Neuronal stem cell (in vitro differentiated cells): ENCODE measurements at regions not wholly inside any gene's neighbourhood (a gene's known extent, or its start where the extent isn't known, plus 50 kb on each side); places are given as distances from the start of the nearest gene placed in this dataset.

Source experiments
- DNase-seq: peaks from one replicate; pipeline ENCODE4 v3.0.0-alpha.2; 2013; ENCODE audit warnings: low spot score
- H2AFZ ChIP-seq: one replicate; pipeline ENCODE4 v1.6.1; 2013; ENCODE audit warnings: mild to moderate bottlenecking, low read length, inconsistent platforms
- H2AK5ac ChIP-seq: 2 replicates; pipeline ENCODE4 v1.6.1; 2013; ENCODE audit warnings: low read depth, mild to moderate bottlenecking, inconsistent platforms, low read length, moderate library complexity, mixed read lengths
- H2BK120ac ChIP-seq: 2 replicates; pipeline ENCODE4 v1.6.1; 2013; ENCODE audit warnings: low read depth, mild to moderate bottlenecking, inconsistent platforms, low read length, moderate library complexity, mixed read lengths
- H2BK12ac ChIP-seq: one replicate; pipeline ENCODE4 v1.6.1; 2013; ENCODE audit warnings: low read length, inconsistent platforms
- H2BK15ac ChIP-seq: 2 replicates; pipeline ENCODE4 v1.6.1; 2013; ENCODE audit warnings: mild to moderate bottlenecking, low read length, inconsistent platforms, mixed read lengths
- H2BK5ac ChIP-seq: one replicate; pipeline ENCODE4 v1.6.1; 2013; ENCODE audit warnings: inconsistent platforms, mild to moderate bottlenecking, low read length, moderate library complexity
- H3K14ac ChIP-seq: one replicate; pipeline ENCODE4 v1.6.1; 2013; ENCODE audit warnings: low read length, inconsistent platforms
- H3K18ac ChIP-seq: 2 replicates; pipeline ENCODE4 v1.6.1; 2013; ENCODE audit warnings: low read length, inconsistent platforms
- H3K23ac ChIP-seq: 2 replicates; pipeline ENCODE4 v1.6.1; 2013; ENCODE audit warnings: low read depth, mild to moderate bottlenecking, mixed read lengths, low read length, inconsistent platforms; ENCODE audit not compliant: poor library complexity
- H3K27ac ChIP-seq: replicated peaks from 3 replicates; pipeline ENCODE4 v1.5.1; 2013; ENCODE audit warnings: low read length, inconsistent platforms
- H3K27me3 ChIP-seq, 3 experiments: 2 replicates each; pipeline ENCODE4 v1.6.1; 2013; ENCODE audit warnings: low read length in 3 of 3, mild to moderate bottlenecking in 2 of 3, inconsistent platforms in 1 of 3, low read depth in 1 of 3, mixed read lengths in 1 of 3, moderate library complexity in 1 of 3; ENCODE audit not compliant: control insufficient read depth in 3 of 3, insufficient read depth in 3 of 3
- H3K36me3 ChIP-seq, 2 donors: replicated peaks in 1 of 2; 2 replicates each; pipeline ENCODE4 v1.6.1; 2013; ENCODE audit warnings: low read length in 2 of 2; ENCODE audit not compliant: control insufficient read depth in 2 of 2, insufficient read depth in 2 of 2
- H3K4ac ChIP-seq: 2 replicates; pipeline ENCODE4 v1.6.1; 2013; ENCODE audit warnings: inconsistent platforms, mild to moderate bottlenecking, low read length, moderate library complexity
- H3K4me1 ChIP-seq, 2 donors: 1 replicate in 1 of 2; 2 replicates in 1 of 2; pipeline ENCODE4 v1.6.1; 2013; ENCODE audit warnings: low read length in 2 of 2, low read depth in 1 of 2; ENCODE audit not compliant: control insufficient read depth in 2 of 2, insufficient read depth in 1 of 2
- H3K4me2 ChIP-seq: one replicate; pipeline ENCODE4 v1.6.1; 2013; ENCODE audit warnings: mild to moderate bottlenecking, low read length, inconsistent platforms; ENCODE audit not compliant: insufficient read depth, poor library complexity, severe bottlenecking
- H3K4me3 ChIP-seq, 2 donors: 2 replicates each; pipeline ENCODE4 v1.5.1; 2013; ENCODE audit warnings: low read length in 2 of 2, mild to moderate bottlenecking in 2 of 2, inconsistent platforms in 1 of 2, moderate library complexity in 1 of 2
- H3K79me1 ChIP-seq: one replicate; pipeline ENCODE4 v1.6.1; 2013; ENCODE audit warnings: low read depth, mild to moderate bottlenecking, inconsistent platforms, low read length, moderate library complexity
- H3K9ac ChIP-seq: one replicate; pipeline ENCODE4 v1.6.1; 2013; ENCODE audit warnings: mild to moderate bottlenecking, low read depth, low read length, inconsistent platforms; ENCODE audit not compliant: poor library complexity
- H3K9me3 ChIP-seq, 2 donors: replicated peaks in 1 of 2; 2 replicates each; pipeline versions ENCODE3 to v1.6.1; 2013; ENCODE audit warnings: low read length in 2 of 2, mild to moderate bottlenecking in 2 of 2, inconsistent platforms in 1 of 2, low read depth in 1 of 2, mixed read lengths in 1 of 2, moderate library complexity in 1 of 2; ENCODE audit not compliant: control insufficient read depth in 2 of 2, insufficient read depth in 1 of 2
- H4K8ac ChIP-seq: one replicate; pipeline ENCODE4 v1.6.1; 2013; ENCODE audit warnings: low read depth, mild to moderate bottlenecking, inconsistent platforms, low read length, moderate library complexity
- H4K91ac ChIP-seq: one replicate; pipeline ENCODE4 v1.6.1; 2013; ENCODE audit warnings: low read length, low read depth, mild to moderate bottlenecking, inconsistent platforms; ENCODE audit not compliant: poor library complexity
- WGBS, 2 donors: extraction: QIAGEN DNeasy Blood & Tissue Kit; methylation state at CpG; one replicate each; pipeline ENCODE4 v1.1.7; 2013; ENCODE audit warnings: missing lambda C conversion rate in 2 of 2, mixed read lengths in 1 of 2; ENCODE audit not compliant: insufficient read length in 2 of 2, insufficient replicate concordance in 1 of 2; ENCODE audit errors: extremely low coverage in 2 of 2; 5-methylcytosine and 5-hydroxymethylcytosine counted together

DNA sequence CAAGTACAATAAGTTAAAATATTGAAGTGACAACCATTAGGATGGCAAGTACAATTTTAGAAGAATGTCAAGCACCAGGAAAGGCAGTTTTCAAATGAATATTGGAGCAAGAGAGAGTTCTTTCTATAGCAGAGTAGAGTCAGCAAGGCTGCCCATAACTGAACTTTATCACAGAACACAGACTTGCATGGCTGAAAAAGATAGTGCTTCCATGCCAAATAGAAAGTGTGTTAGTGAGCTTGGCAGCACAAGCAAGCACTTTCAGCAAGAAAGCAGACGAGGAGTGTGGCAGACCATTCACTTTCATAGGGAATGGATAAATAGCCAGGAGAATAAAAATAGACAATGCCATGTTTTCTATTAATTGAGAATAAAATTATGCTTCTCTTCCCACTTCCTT, 647.0 kb upstream of the MGAT4C start:
- H3K4ac ChIP-seq, result no peak overlapping the region
- H3K9ac ChIP-seq, result no peak overlapping the region
- H3K4me2 ChIP-seq, result no peak overlapping the region
- no peaks in the 10 kb centered on the region for H3K9me3 ChIP-seq
- H4K8ac ChIP-seq, result no peak overlapping the region
- no peak overlapping the region for H2BK12ac ChIP-seq
- WGBS, 2 donors, result no CpG with 5 or more reads among the region's 1 CpG
- no peak for DNase-seq
- H3K79me1 ChIP-seq, result no peaks in the 10 kb centered on the region
- no peaks in the 10 kb centered on the region for H3K27me3 ChIP-seq
- H2BK5ac ChIP-seq, result no peak overlapping the region
- H3K4me3 ChIP-seq, result no peak overlapping the region
- no peak overlapping the region for H3K14ac ChIP-seq
- no peak overlapping the region for H2AFZ ChIP-seq
- H3K4me1 ChIP-seq, result no peaks in the 10 kb centered on the region
- no peak overlapping the region for H3K18ac ChIP-seq
- no peak overlapping the region for H3K23ac ChIP-seq
- H2AK5ac ChIP-seq, result no peak overlapping the region
- H2BK15ac ChIP-seq, result no peak overlapping the region
- no peak overlapping the region for H2BK120ac ChIP-seq
- no peak overlapping the region for H3K27ac ChIP-seq
- no peak overlapping the region for H4K91ac ChIP-seq
- no peaks in the 10 kb centered on the region for H3K36me3 ChIP-seq

DNA sequence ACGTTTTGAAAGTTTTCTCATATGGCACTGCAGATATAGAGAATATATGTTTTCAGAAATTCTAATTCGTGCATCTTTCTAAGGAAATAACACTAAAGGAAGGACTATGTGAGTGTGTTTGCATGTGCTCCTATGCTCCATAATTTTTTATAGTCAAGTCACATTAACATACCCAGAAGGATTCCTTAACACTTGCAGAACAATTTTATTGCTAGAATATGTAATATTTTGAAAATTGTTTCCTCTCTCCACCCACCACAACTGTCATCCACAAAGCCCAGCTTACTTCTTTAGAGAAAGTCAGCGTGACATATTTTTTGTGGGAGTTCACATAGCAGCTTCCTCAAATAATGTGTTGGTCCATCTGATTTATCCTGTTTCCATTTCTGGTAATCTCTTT, 604.6 kb upstream of the MGAT4C start:
- Histone ChIP-seq H3K14ac (no peak overlapping the region), H3K4me1 (no peaks in the 10 kb centered on the region)
- WGBS, 2 donors, result no CpG with 5 or more reads among the region's 3 CpGs

DNA sequence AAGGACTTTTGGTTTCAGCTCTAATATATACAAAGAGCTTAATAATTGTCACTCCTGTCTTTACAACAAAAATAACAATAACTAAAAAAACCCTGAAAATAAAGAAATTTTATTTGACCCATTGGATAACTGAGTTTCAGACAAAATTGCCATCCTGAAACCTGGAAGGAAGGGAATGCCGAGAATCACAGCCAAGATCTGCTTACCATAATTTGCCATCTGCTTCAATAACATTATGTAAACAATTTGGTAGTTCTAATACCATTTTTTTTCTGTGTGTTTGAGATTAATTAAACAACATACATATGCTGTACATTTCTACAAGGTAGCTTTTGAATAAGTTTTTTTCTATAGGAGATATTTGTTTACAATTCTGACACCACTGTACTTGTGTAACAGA, 596.3 kb upstream of the MGAT4C start:
- no peak overlapping the region for H2BK15ac ChIP-seq
- H3K4ac ChIP-seq, result no peak overlapping the region
- no CpG with 5 or more reads among the region's 1 CpG for WGBS, 2 donors
- H3K36me3 ChIP-seq, result no peaks in the 10 kb centered on the region
- H3K14ac ChIP-seq, result no peak overlapping the region
- no peak overlapping the region for H3K18ac ChIP-seq
- H2AFZ ChIP-seq, result no peak overlapping the region
- H3K9me3 ChIP-seq, result no peaks in the 10 kb centered on the region
- no peak overlapping the region for H2BK120ac ChIP-seq
- no peaks in the 10 kb centered on the region for H3K27me3 ChIP-seq
- no peak overlapping the region for H3K27ac ChIP-seq
- no peak overlapping the region for H4K91ac ChIP-seq
- no peak overlapping the region for H3K4me2 ChIP-seq
- H3K4me3 ChIP-seq, result no peak overlapping the region
- no peak overlapping the region for H2BK12ac ChIP-seq
- no peak overlapping the region for H3K9ac ChIP-seq
- no peak for DNase-seq
- no peak overlapping the region for H3K23ac ChIP-seq
- H2BK5ac ChIP-seq, result no peak overlapping the region
- no peak overlapping the region for H4K8ac ChIP-seq
- no peaks in the 10 kb centered on the region for H3K4me1 ChIP-seq
- H2AK5ac ChIP-seq, result no peak overlapping the region
- H3K79me1 ChIP-seq, result no peaks in the 10 kb centered on the region

More for the DNA sequence above, 604.6 kb upstream of the MGAT4C start:
- Histone ChIP-seq H2BK5ac (no peak overlapping the region), H3K36me3 (no peaks in the 10 kb centered on the region), H2BK15ac (no peak overlapping the region), H3K18ac (no peak overlapping the region), H3K23ac (no peak overlapping the region), H3K4me2 (no peak overlapping the region), H4K91ac (no peak overlapping the region), H2AK5ac (no peak overlapping the region), H3K4me3 (no peak overlapping the region), H3K9ac (no peak overlapping the region), H3K79me1 (no peaks in the 10 kb centered on the region), H3K9me3 (no peaks in the 10 kb centered on the region), H2BK120ac (no peak overlapping the region), H2BK12ac (no peak overlapping the region), H4K8ac (no peak overlapping the region), H3K4ac (no peak overlapping the region), H3K27ac (no peak overlapping the region), H3K27me3 (no peaks in the 10 kb centered on the region), H2AFZ (no peak overlapping the region)
- no peak for DNase-seq

DNA sequence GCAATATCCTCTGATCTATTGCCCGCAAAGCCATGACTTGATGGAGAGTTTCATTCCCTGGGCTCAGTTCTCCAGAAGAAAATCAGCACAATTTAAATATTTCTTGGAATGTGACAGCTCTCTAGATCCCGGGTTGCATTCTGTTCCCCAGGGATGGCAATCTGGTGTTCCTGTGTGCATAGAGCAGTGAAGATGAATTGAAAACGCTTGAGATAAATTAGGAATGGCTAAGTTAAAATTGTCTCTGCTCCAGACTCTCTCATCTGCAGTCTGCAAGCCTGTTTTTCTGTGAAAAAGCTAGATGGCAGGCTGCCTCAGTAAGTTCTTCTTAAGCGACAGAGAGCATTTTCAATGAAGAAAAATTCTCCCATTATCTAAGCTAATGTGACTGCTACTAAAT, 582.5 kb upstream of the MGAT4C start:
- DNase-seq, result no peak
- Histone ChIP-seq H3K14ac (no peak overlapping the region), H3K23ac (no peak overlapping the region), H2BK5ac (no peak overlapping the region), H2BK12ac (no peak overlapping the region), H2BK15ac (no peak overlapping the region), H3K9ac (no peak overlapping the region), H3K79me1 (no peaks in the 10 kb centered on the region), H4K91ac (no peak overlapping the region), H4K8ac (no peak overlapping the region), H3K4me2 (no peak overlapping the region), H3K9me3 (no peaks in the 10 kb centered on the region), H3K4me3 (no peak overlapping the region), H3K4me1 (no peaks in the 10 kb centered on the region), H3K4ac (no peak overlapping the region), H2AFZ (peak overlapping the region; percentile 66), H3K18ac (no peak overlapping the region), H3K27ac (no peak overlapping the region), H3K27me3 (no peaks in the 10 kb centered on the region), H3K36me3 (no peaks in the 10 kb centered on the region), H2BK120ac (no peak overlapping the region), H2AK5ac (no peak overlapping the region)
- no CpG with 5 or more reads among the region's 4 CpGs for WGBS, 2 donors
